Esophagus muscularis mucosa (tissue), 4 donors: ENCODE measurements at regions not wholly inside any gene's neighbourhood (a gene's known extent, or its start where the extent isn't known, plus 50 kb on each side); places are given as distances from the start of the nearest gene placed in this dataset.

Source experiments
- CTCF ChIP-seq, 3 experiments: fragments of 200-600 bp in 2 of 3; fragments of 450-650 bp in 1 of 3; sonication (generic) in 2 of 3; IDR thresholded peaks; one replicate each; pipeline ENCODE4 v1.5.1; 2017 to 2019; ENCODE audit warnings: antibody characterized with exemption in 3 of 3, mild to moderate bottlenecking in 2 of 3, moderate library complexity in 1 of 3
- EP300 ChIP-seq: sonication (generic); formaldehyde crosslinking; IDR thresholded peaks from one replicate; pipeline ENCODE4 v1.6.1; 2017; ENCODE audit warnings: antibody characterized with exemption
- POLR2A ChIP-seq: fragments of 450-650 bp; IDR thresholded peaks from one replicate; pipeline ENCODE4 v1.6.1; 2017; ENCODE audit warnings: antibody characterized with exemption, moderate library complexity, mild to moderate bottlenecking, low read depth
- POLR2AphosphoS5 ChIP-seq, 2 donors: sonication (generic); formaldehyde crosslinking; IDR thresholded peaks; one replicate each; pipeline ENCODE4 v1.6.1; 2017; ENCODE audit warnings: antibody characterized with exemption in 2 of 2

GRCh38 chr2:122411231-122411630 is 655.8 kb downstream of the TSN start:
- TF ChIP-seq POLR2A (no peak), CTCF (IDR thresholded peaks at IDR 0.05) (no peak), EP300 (no peak), POLR2AphosphoS5 (IDR thresholded peaks at IDR 0.05) (no peak)
